ENCODE measurements at regions not wholly inside any gene's neighbourhood (a gene's known extent, or its start where the extent isn't known, plus 50 kb on each side); places are given as distances from the start of the nearest gene placed in this dataset.

- intact Hi-C loops (cut with micrococcal nuclease): no loop called here
- H3K27me3 ChIP-seq (ENCODE audit: control insufficient read depth in 2 of 2, insufficient read depth in 2 of 2, low read length in 2 of 2): no peaks in the 10 kb centered on the region
Measured at GRCh38 chr9:8140557-8140956, 341.0 kb upstream of the DMAC1 start.

More at GRCh38 chr9:8140557-8140956, 341.0 kb upstream of the DMAC1 start:
- dilution Hi-C loops (cut with MboI; ENCODE audit: extremely low pct_ligation_motif_present, low sequenced_read_pairs): no loop called here
- Histone ChIP-seq H4K20me1 (replicated peaks; ENCODE audit: control insufficient read depth, extremely low read depth, insufficient read depth, low read length) (no peaks in the 10 kb centered on the region), H3K9me3 (replicated peaks; ENCODE audit: control insufficient read depth, insufficient read depth, low read length) (no peaks in the 10 kb centered on the region), H3K4me3 (replicated peaks in 1 of 3; ENCODE audit: insufficient read depth in 1 of 3, low read depth in 1 of 3, low read length in 3 of 3) (no peak overlapping the region), H3K9ac (replicated peaks; ENCODE audit: extremely low read depth, insufficient read depth, low read length) (no peak overlapping the region), H3K4me1 (ENCODE audit: control insufficient read depth, extremely low read depth, insufficient read depth, low read length) (no peaks in the 10 kb centered on the region), H3K79me2 (ENCODE audit: control insufficient read depth, insufficient read depth, low read length) (no peaks in the 10 kb centered on the region), H3K27ac (ENCODE audit: insufficient read depth, low read depth, low read length) (no peak overlapping the region), H3K4me2 (ENCODE audit: insufficient read depth, low read length) (no peak overlapping the region), H3K36me3 (ENCODE audit: control insufficient read depth in 2 of 2, extremely low read depth in 1 of 2, insufficient read depth in 2 of 2, low read length in 2 of 2) (no peaks in the 10 kb centered on the region), H3K9me1 (replicated peaks; ENCODE audit: control insufficient read depth, extremely low read depth, insufficient read depth, low read length) (no peaks in the 10 kb centered on the region), H2AFZ (ENCODE audit: low read depth, low read length) (no peak overlapping the region)
- FAIRE-seq: no peak
- TF ChIP-seq FOS (IDR thresholded peaks at IDR 0.05; ENCODE audit: borderline replicate concordance, insufficient read depth, low read length) (no peak), POLR2AphosphoS5 (IDR thresholded peaks at IDR 0.05; ENCODE audit: insufficient read depth, low read depth, low read length) (no peak), POLR2A (IDR thresholded peaks at IDR 0.05; ENCODE audit: low read depth, low read length) (no peak), MYC (IDR thresholded peaks at IDR 0.05; ENCODE audit: low read depth, low read length) (no peak), JUN (IDR thresholded peaks at IDR 0.05; ENCODE audit: borderline replicate concordance, insufficient read depth, insufficient read length, low read depth) (no peak), MAX (IDR thresholded peaks at IDR 0.05; ENCODE audit: insufficient read depth, insufficient read length) (no peak), CTCF (IDR thresholded peaks at IDR 0.05; ENCODE audit: extremely low read depth in 1 of 2, insufficient read depth in 1 of 2, low read depth in 1 of 2, low read length in 2 of 2) (no peak), GATA2 (IDR thresholded peaks at IDR 0.05; ENCODE audit: insufficient read depth, insufficient read length, low read depth, low read length) (no peak), EZH2 (IDR thresholded peaks at IDR 0.05; ENCODE audit: borderline replicate concordance, low read depth, low read length, severe bottlenecking) (no peak)
- POLR2A ChIA-PET: no interaction called here
- CTCF ChIA-PET: no interaction called here
- DNase-seq (ENCODE audit: low read depth, low spot score): no peak
- BruUV-seq (replicated peaks): no TSS peak

All from endothelial cell of umbilical vein (primary cell).